Smooth muscle cell (in vitro differentiated cells): ENCODE measurements at regions not wholly inside any gene's neighbourhood (a gene's known extent, or its start where the extent isn't known, plus 50 kb on each side); places are given as distances from the start of the nearest gene placed in this dataset.

Experiments
- DNase-seq: peaks from one replicate; lab custom pipeline; 2025; ENCODE audit not compliant: unreplicated experiment; lab: John Stamatoyannopoulos, UW
- H2AFZ ChIP-seq: fragments of 200-600 bp; sonication (generic); 2 replicates; pipeline ENCODE4 v1.6.0; 2016; ENCODE audit warnings: antibody characterized with exemption, low read depth, mild to moderate bottlenecking
- H3F3A ChIP-seq: fragments of 200-600 bp; sonication (generic); 2 replicates; pipeline ENCODE4 v1.6.0; 2017; ENCODE audit warnings: antibody characterized with exemption, low read depth
- H3K27ac ChIP-seq: fragments of 200-600 bp; sonication (generic); 2 replicates; pipeline ENCODE4 v1.5.1; 2016; ENCODE audit warnings: low read depth, mild to moderate bottlenecking
- H3K27me3 ChIP-seq: fragments of 200-600 bp; sonication (generic); 2 replicates; pipeline ENCODE4 v1.6.1; 2016; ENCODE audit warnings: low read depth, mild to moderate bottlenecking
- H3K36me3 ChIP-seq: fragments of 200-600 bp; sonication (generic); 2 replicates; pipeline ENCODE4 v1.5.1; 2016; ENCODE audit warnings: low read depth
- H3K4me1 ChIP-seq: fragments of 200-600 bp; sonication (generic); 2 replicates; pipeline ENCODE4 v1.5.1; 2016; ENCODE audit warnings: low read depth
- H3K4me2 ChIP-seq: fragments of 200-600 bp; sonication (generic); 2 replicates; pipeline ENCODE4 v1.6.0; 2016; ENCODE audit warnings: mild to moderate bottlenecking
- H3K4me3 ChIP-seq: fragments of 200-600 bp; sonication (generic); 2 replicates; pipeline ENCODE4 v1.5.1; 2016; ENCODE audit warnings: mild to moderate bottlenecking
- H3K79me2 ChIP-seq: fragments of 200-600 bp; sonication (generic); 2 replicates; pipeline ENCODE4 v1.6.0; 2016; ENCODE audit warnings: low read depth, mild to moderate bottlenecking
- H3K9ac ChIP-seq: fragments of 200-600 bp; sonication (generic); 2 replicates; pipeline ENCODE4 v1.6.0; 2016; ENCODE audit warnings: low read depth
- H3K9me3 ChIP-seq: fragments of 200-600 bp; sonication (generic); replicated peaks from 2 replicates; pipeline ENCODE4 v1.5.1; 2016; ENCODE audit warnings: low read depth
- H4K20me1 ChIP-seq: fragments of 200-600 bp; sonication (generic); 2 replicates; pipeline ENCODE4 v1.6.0; 2016; ENCODE audit warnings: low read depth
- WGBS: methylation state at CpG from one replicate; pipeline ENCODE4 v1.1.7; 2016; ENCODE audit warnings: low lambda C conversion rate; 5-methylcytosine and 5-hydroxymethylcytosine counted together
- TF ChIP-seq, protein P1 (sequence below): fragments of 200-600 bp; sonication (generic); IDR thresholded peaks from 2 replicates; pipeline ENCODE4 v1.5.1; 2017; ENCODE audit warnings: borderline replicate concordance, mild to moderate bottlenecking, antibody characterized with exemption; ENCODE audit not compliant: insufficient read depth, poor library complexity, severe bottlenecking

DNA sequence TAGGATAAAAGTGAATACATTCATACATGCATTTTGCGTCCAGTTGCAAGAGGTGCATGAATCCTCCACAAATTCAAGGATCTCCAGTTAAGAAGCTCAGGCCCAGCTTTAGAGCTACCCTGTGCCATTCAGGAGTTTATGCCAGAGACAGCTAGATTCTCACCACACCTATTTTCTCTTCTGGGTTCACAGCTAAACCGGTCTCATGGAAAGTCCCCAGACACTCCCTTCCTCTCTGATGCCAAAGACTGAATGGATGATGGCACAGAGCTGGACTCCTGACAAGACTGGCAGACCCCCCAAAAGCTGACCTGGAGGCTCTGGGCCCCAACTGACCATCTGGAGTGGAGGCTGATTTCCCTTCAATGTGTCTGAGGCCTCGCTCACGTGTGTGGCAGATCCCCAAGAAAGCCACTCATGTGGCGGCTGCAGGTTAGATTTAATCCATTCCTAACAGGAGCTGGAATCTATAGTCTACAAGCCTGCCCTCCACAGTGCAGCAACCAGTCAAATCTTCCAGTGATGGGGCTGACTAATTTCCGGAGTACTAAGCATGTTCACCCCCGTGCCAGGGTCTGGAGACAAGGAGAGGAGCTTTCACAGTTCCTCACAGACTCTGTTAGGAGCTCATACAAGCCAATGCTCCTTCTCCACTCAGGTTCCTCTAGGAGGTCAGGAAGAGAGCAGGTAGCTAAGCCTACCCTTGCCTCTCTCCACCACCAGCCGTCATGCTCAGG lies 257.1 kb downstream of the BCL11A start:
- TF ChIP-seq, protein P1, sequence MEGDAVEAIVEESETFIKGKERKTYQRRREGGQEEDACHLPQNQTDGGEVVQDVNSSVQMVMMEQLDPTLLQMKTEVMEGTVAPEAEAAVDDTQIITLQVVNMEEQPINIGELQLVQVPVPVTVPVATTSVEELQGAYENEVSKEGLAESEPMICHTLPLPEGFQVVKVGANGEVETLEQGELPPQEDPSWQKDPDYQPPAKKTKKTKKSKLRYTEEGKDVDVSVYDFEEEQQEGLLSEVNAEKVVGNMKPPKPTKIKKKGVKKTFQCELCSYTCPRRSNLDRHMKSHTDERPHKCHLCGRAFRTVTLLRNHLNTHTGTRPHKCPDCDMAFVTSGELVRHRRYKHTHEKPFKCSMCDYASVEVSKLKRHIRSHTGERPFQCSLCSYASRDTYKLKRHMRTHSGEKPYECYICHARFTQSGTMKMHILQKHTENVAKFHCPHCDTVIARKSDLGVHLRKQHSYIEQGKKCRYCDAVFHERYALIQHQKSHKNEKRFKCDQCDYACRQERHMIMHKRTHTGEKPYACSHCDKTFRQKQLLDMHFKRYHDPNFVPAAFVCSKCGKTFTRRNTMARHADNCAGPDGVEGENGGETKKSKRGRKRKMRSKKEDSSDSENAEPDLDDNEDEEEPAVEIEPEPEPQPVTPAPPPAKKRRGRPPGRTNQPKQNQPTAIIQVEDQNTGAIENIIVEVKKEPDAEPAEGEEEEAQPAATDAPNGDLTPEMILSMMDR: no peak

DNA sequence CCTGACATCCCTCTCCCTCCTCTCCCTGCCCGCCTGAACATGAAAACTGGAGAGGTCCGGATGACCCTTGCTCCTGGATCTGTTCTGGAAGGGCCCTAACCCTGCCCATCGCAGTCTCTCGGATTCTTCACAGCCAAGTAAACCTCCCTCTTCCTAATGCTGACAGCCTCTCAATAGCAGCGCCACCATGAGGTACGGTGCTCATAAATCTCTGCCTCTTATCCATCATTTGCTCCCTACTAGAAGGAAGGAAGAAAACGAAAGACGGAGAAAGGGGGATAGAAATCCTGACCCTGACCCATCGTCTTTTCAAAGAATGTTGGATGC lies 257.9 kb downstream of the BCL11A start:
- no peaks in the 10 kb centered on the region for H3K27me3 ChIP-seq
- DNase-seq: no peak

More for the DNA sequence above, 257.1 kb downstream of the BCL11A start:
- H3K4me1 ChIP-seq: no peaks in the 10 kb centered on the region
- H3K9me3 ChIP-seq: no peaks in the 10 kb centered on the region
- no peak for DNase-seq
- H3K27me3 ChIP-seq: no peaks in the 10 kb centered on the region
- H2AFZ ChIP-seq: no peak overlapping the region
- H3K36me3 ChIP-seq: no peaks in the 10 kb centered on the region
- H3K4me2 ChIP-seq: no peak overlapping the region
- no peak overlapping the region for H3K4me3 ChIP-seq
- no peak overlapping the region for H3K27ac ChIP-seq
- no peaks in the 10 kb centered on the region for H4K20me1 ChIP-seq
- WGBS: 96% methylated on average over 8 of the region's 8 CpGs
- no peaks in the 10 kb centered on the region for H3K79me2 ChIP-seq
- H3F3A ChIP-seq: no peaks in the 10 kb centered on the region
- H3K9ac ChIP-seq: no peak overlapping the region

DNA sequence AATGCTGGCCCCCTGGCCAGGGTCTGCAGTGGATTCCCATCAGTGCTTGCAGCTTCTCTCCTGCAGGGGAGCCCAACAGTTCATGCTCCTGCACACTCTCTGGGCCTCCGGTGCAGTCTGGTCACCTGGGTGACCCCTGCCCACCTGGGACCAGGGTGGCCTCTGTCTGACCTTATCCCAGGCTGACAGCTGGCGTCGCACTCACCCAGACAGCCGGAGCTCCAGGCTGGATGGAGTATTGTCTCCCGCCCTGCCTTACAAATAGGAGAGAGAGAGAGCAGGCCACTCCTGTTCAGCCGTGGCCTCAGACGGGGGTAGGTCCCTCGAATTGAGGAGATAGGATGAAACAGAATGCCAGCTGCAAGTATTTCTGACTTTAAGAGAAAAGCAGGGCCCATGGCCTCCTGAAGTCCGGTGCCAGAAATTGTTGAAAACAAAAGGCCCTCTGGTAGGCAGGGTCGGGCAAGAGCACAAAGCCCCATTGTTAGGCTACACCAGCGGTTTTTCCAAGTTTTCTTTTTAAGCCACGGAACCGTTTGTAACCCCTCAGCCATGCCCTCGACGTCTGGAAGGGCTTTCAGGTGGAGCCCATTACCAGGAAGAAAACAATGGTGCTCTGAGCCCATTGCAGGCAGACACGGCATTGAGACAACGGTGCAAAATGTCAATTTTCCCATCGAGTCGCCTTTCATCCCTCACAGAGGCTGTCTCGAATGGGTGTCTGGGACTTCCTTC lies 258.4 kb downstream of the BCL11A start:
- no peaks in the 10 kb centered on the region for H3K36me3 ChIP-seq
- TF ChIP-seq, protein P1: no peak
- H3K27me3 ChIP-seq: no peaks in the 10 kb centered on the region
- no peak overlapping the region for H3K9ac ChIP-seq
- no peak overlapping the region for H3K27ac ChIP-seq
- no peaks in the 10 kb centered on the region for H3K79me2 ChIP-seq
- H3K4me3 ChIP-seq: no peak overlapping the region
- no peak overlapping the region for H2AFZ ChIP-seq
- no peaks in the 10 kb centered on the region for H3F3A ChIP-seq
- no peak for DNase-seq
- WGBS: 81% methylated on average over 20 of the region's 20 CpGs
- no peaks in the 10 kb centered on the region for H3K9me3 ChIP-seq
- H3K4me1 ChIP-seq: no peaks in the 10 kb centered on the region
- H3K4me2 ChIP-seq: no peak overlapping the region
- no peaks in the 10 kb centered on the region for H4K20me1 ChIP-seq

More for the DNA sequence above, 257.9 kb downstream of the BCL11A start:
- H3K36me3 ChIP-seq: no peaks in the 10 kb centered on the region
- WGBS: 78% methylated on average over 9 of the region's 9 CpGs
- H3F3A ChIP-seq: no peaks in the 10 kb centered on the region
- no peaks in the 10 kb centered on the region for H4K20me1 ChIP-seq
- H3K27ac ChIP-seq: no peak overlapping the region
- H3K4me3 ChIP-seq: no peak overlapping the region
- H2AFZ ChIP-seq: no peak overlapping the region
- TF ChIP-seq, protein P1: no peak
- H3K9me3 ChIP-seq: no peaks in the 10 kb centered on the region
- no peak overlapping the region for H3K9ac ChIP-seq
- H3K4me2 ChIP-seq: no peak overlapping the region
- H3K4me1 ChIP-seq: no peaks in the 10 kb centered on the region
- no peaks in the 10 kb centered on the region for H3K79me2 ChIP-seq

DNA sequence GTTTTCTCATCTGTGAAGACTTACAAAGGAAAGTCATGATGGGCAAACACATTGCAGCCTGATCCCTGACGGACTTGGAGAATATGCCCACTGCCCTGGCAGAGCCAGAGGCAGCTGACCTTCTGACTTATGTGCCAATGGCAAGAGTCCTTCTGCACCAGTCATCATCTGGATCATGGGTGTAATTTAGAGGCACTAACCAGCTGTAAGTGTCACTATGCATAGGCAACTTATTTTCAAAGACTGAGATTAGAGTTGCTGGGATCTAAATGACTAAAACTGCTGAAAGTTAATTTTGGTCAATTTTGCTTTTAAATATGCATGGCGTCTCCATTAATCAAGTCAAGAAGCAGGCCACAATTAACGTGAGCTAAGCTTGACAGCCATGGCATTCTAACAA lies 261.2 kb downstream of the BCL11A start:
- Histone ChIP-seq H3K4me1 (no peaks in the 10 kb centered on the region), H3K27ac (no peak overlapping the region), H3K9ac (no peak overlapping the region), H3K79me2 (no peaks in the 10 kb centered on the region), H3K9me3 (no peaks in the 10 kb centered on the region), H3K4me3 (no peak overlapping the region), H4K20me1 (no peaks in the 10 kb centered on the region), H3K27me3 (no peaks in the 10 kb centered on the region), H3F3A (no peaks in the 10 kb centered on the region), H3K4me2 (no peak overlapping the region), H3K36me3 (no peaks in the 10 kb centered on the region), H2AFZ (no peak overlapping the region)
- WGBS: 90% methylated on average over 3 of the region's 3 CpGs
- DNase-seq: no peak
- TF ChIP-seq, protein P1: no peak
